ENCODE measurements at regions not wholly inside any gene's neighbourhood (a gene's known extent, or its start where the extent isn't known, plus 50 kb on each side); places are given as distances from the start of the nearest gene placed in this dataset.

GRCh38 chr13:109418111-109418510, 368.3 kb downstream of the IRS2 start:
- no peaks in the 10 kb centered on the region for H3K9me3 ChIP-seq (ENCODE audit: control insufficient read depth in 2 of 2, low read length in 2 of 2)
- no peak overlapping the region for H3K4me3 ChIP-seq (ENCODE audit: low read length in 2 of 2)
- H3K27me3 ChIP-seq (ENCODE audit: control insufficient read depth in 2 of 2, insufficient read depth in 2 of 2, low read length in 2 of 2): no peaks in the 10 kb centered on the region
- H3K4me1 ChIP-seq (ENCODE audit: control insufficient read depth in 2 of 2, insufficient read depth in 2 of 2, low read length in 2 of 2): no peaks in the 10 kb centered on the region
- no peak overlapping the region for H3K27ac ChIP-seq (ENCODE audit: low read depth in 2 of 2, low read length in 2 of 2)
- H3K9ac ChIP-seq (ENCODE audit: low read depth in 1 of 2, low read length in 2 of 2): no peak overlapping the region
- no peaks in the 10 kb centered on the region for H3K36me3 ChIP-seq (ENCODE audit: control insufficient read depth in 2 of 2, insufficient read depth in 2 of 2, low read length in 2 of 2)

GRCh38 chr13:109416001-109416400, 370.4 kb downstream of the IRS2 start:
- no peaks in the 10 kb centered on the region for H3K27me3 ChIP-seq (ENCODE audit: control insufficient read depth in 2 of 2, insufficient read depth in 2 of 2, low read length in 2 of 2)
- no peak overlapping the region for H3K4me3 ChIP-seq (ENCODE audit: low read length in 2 of 2)
- H3K9me3 ChIP-seq (ENCODE audit: control insufficient read depth in 2 of 2, low read length in 2 of 2): no peaks in the 10 kb centered on the region

GRCh38 chr13:109415057-109415456, 371.3 kb downstream of the IRS2 start:
- no peaks in the 10 kb centered on the region for H3K9me3 ChIP-seq (ENCODE audit: control insufficient read depth in 2 of 2, low read length in 2 of 2)

More at GRCh38 chr13:109416001-109416400, 370.4 kb downstream of the IRS2 start:
- no peaks in the 10 kb centered on the region for H3K36me3 ChIP-seq (ENCODE audit: control insufficient read depth in 2 of 2, insufficient read depth in 2 of 2, low read length in 2 of 2)
- H3K4me1 ChIP-seq (ENCODE audit: control insufficient read depth in 2 of 2, insufficient read depth in 2 of 2, low read length in 2 of 2): no peaks in the 10 kb centered on the region
- H3K27ac ChIP-seq (ENCODE audit: low read depth in 2 of 2, low read length in 2 of 2): no peak overlapping the region
- no peak overlapping the region for H3K9ac ChIP-seq (ENCODE audit: low read depth in 1 of 2, low read length in 2 of 2)

GRCh38 chr13:109412283-109412901, 374.0 kb downstream of the IRS2 start:
- Histone ChIP-seq H3K4me3 (ENCODE audit: low read length in 2 of 2) (peak overlapping the region in 1 of 2 donors; percentile 32), H3K9ac (ENCODE audit: low read depth in 1 of 2, low read length in 2 of 2) (no peak overlapping the region), H3K9me3 (ENCODE audit: control insufficient read depth in 2 of 2, low read length in 2 of 2) (no peaks in the 10 kb centered on the region), H3K36me3 (ENCODE audit: control insufficient read depth in 2 of 2, insufficient read depth in 2 of 2, low read length in 2 of 2) (no peaks in the 10 kb centered on the region), H3K4me1 (ENCODE audit: control insufficient read depth in 2 of 2, insufficient read depth in 2 of 2, low read length in 2 of 2) (no peaks in the 10 kb centered on the region), H3K27me3 (ENCODE audit: control insufficient read depth in 2 of 2, insufficient read depth in 2 of 2, low read length in 2 of 2) (no peaks in the 10 kb centered on the region), H3K27ac (ENCODE audit: low read depth in 2 of 2, low read length in 2 of 2) (no peak overlapping the region)

More at GRCh38 chr13:109415057-109415456, 371.3 kb downstream of the IRS2 start:
- no peak overlapping the region for H3K4me3 ChIP-seq (ENCODE audit: low read length in 2 of 2)
- H3K36me3 ChIP-seq (ENCODE audit: control insufficient read depth in 2 of 2, insufficient read depth in 2 of 2, low read length in 2 of 2): no peaks in the 10 kb centered on the region
- no peaks in the 10 kb centered on the region for H3K27me3 ChIP-seq (ENCODE audit: control insufficient read depth in 2 of 2, insufficient read depth in 2 of 2, low read length in 2 of 2)
- no peak overlapping the region for H3K9ac ChIP-seq (ENCODE audit: low read depth in 1 of 2, low read length in 2 of 2)
- H3K4me1 ChIP-seq (ENCODE audit: control insufficient read depth in 2 of 2, insufficient read depth in 2 of 2, low read length in 2 of 2): no peaks in the 10 kb centered on the region
- no peak overlapping the region for H3K27ac ChIP-seq (ENCODE audit: low read depth in 2 of 2, low read length in 2 of 2)

- Histone ChIP-seq H3K4me3 (ENCODE audit: low read length in 2 of 2) (no peak overlapping the region), H3K27ac (ENCODE audit: low read depth in 2 of 2, low read length in 2 of 2) (no peak overlapping the region), H3K9ac (ENCODE audit: low read depth in 1 of 2, low read length in 2 of 2) (no peak overlapping the region), H3K27me3 (ENCODE audit: control insufficient read depth in 2 of 2, insufficient read depth in 2 of 2, low read length in 2 of 2) (no peaks in the 10 kb centered on the region), H3K4me1 (ENCODE audit: control insufficient read depth in 2 of 2, insufficient read depth in 2 of 2, low read length in 2 of 2) (no peaks in the 10 kb centered on the region), H3K36me3 (ENCODE audit: control insufficient read depth in 2 of 2, insufficient read depth in 2 of 2, low read length in 2 of 2) (no peaks in the 10 kb centered on the region), H3K9me3 (ENCODE audit: control insufficient read depth in 2 of 2, low read length in 2 of 2) (no peaks in the 10 kb centered on the region)
These were observed 375.5 kb downstream of the IRS2 start for GRCh38 chr13:109410868-109411267.

DNA sequence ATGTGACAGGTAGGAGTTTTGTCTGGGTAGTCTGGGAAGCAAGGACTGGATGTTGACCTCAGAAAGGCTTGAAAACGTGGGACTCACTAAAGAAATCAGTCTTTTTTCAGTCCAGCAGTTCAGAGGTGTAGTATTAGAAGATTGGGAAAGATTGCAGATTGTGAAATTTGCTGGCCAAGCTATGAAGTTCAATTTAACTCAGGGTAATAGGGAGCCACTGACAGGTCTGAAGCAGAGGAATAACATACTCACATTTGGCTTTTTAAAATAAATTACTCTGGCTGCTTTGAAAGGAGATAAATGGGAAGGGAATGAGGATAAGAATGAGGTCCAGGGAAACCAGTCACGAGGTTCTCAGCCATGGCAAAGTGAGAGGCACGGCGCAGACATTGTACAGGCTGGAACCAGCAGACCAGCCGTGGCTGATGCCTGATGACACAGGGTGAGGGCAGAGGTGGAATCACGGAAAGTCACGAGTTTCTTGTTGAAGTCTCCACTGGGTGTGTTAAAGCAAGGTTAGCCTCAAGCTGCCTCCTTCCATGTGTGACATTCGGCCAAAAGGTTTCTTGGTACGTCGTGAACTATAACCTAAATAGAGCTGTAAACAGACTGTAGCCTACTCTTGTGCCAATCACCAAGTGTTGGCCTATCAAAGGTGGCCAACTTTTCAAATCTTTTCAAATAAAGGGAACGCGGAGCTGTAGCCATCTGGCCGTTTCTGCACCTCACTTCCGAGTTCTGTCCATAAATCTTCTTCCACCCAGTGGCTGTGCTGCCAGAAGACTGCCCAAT, 377.6 kb downstream of the IRS2 start:
- H3K9ac ChIP-seq (ENCODE audit: low read depth in 1 of 2, low read length in 2 of 2): no peak overlapping the region

DNA sequence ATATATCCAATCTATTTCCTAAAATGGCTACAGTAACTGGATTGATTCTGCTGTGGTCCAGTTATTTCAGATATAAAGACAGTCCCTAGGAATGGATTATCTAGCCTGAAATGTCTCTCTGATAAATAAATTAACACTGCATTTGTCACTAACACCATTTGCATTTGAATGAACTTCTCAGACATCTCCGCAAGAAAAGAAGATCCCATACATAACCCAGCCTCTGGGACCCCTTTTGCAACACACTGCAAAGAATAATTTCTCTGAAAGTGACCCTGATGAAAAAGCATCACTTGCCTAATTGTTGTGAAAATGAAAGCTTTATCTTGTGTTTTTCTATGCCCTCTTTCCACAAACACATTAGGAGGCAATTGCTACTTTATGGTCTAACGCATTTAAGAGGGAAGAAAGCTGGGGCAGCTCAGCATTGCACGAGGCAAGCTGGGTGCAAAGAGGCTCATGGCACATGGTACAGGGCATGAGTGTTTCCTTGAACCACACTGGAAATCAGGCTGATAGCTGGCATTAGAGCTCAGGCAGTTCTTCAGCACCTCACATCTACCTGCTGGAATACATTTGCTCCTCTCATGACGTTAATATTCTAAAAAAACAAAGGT, 379.9 kb downstream of the IRS2 start:
- Histone ChIP-seq H3K9me3 (ENCODE audit: control insufficient read depth in 2 of 2, low read length in 2 of 2) (no peaks in the 10 kb centered on the region), H3K27me3 (ENCODE audit: control insufficient read depth in 2 of 2, insufficient read depth in 2 of 2, low read length in 2 of 2) (no peaks in the 10 kb centered on the region), H3K36me3 (ENCODE audit: control insufficient read depth in 2 of 2, insufficient read depth in 2 of 2, low read length in 2 of 2) (no peaks in the 10 kb centered on the region), H3K27ac (ENCODE audit: low read depth in 2 of 2, low read length in 2 of 2) (no peak overlapping the region), H3K4me1 (ENCODE audit: control insufficient read depth in 2 of 2, insufficient read depth in 2 of 2, low read length in 2 of 2) (no peaks in the 10 kb centered on the region), H3K9ac (ENCODE audit: low read depth in 1 of 2, low read length in 2 of 2) (no peak overlapping the region), H3K4me3 (ENCODE audit: low read length in 2 of 2) (no peak overlapping the region)

More for the DNA sequence above, 377.6 kb downstream of the IRS2 start:
- Histone ChIP-seq H3K27ac (ENCODE audit: low read depth in 2 of 2, low read length in 2 of 2) (no peak overlapping the region), H3K4me1 (ENCODE audit: control insufficient read depth in 2 of 2, insufficient read depth in 2 of 2, low read length in 2 of 2) (no peaks in the 10 kb centered on the region), H3K4me3 (ENCODE audit: low read length in 2 of 2) (no peak overlapping the region), H3K9me3 (ENCODE audit: control insufficient read depth in 2 of 2, low read length in 2 of 2) (no peaks in the 10 kb centered on the region), H3K36me3 (ENCODE audit: control insufficient read depth in 2 of 2, insufficient read depth in 2 of 2, low read length in 2 of 2) (no peaks in the 10 kb centered on the region), H3K27me3 (ENCODE audit: control insufficient read depth in 2 of 2, insufficient read depth in 2 of 2, low read length in 2 of 2) (no peaks in the 10 kb centered on the region)

- Histone ChIP-seq H3K9me3 (ENCODE audit: control insufficient read depth in 2 of 2, low read length in 2 of 2) (no peaks in the 10 kb centered on the region), H3K27me3 (ENCODE audit: control insufficient read depth in 2 of 2, insufficient read depth in 2 of 2, low read length in 2 of 2) (no peaks in the 10 kb centered on the region), H3K4me1 (ENCODE audit: control insufficient read depth in 2 of 2, insufficient read depth in 2 of 2, low read length in 2 of 2) (no peaks in the 10 kb centered on the region), H3K9ac (ENCODE audit: low read depth in 1 of 2, low read length in 2 of 2) (no peak overlapping the region), H3K36me3 (ENCODE audit: control insufficient read depth in 2 of 2, insufficient read depth in 2 of 2, low read length in 2 of 2) (no peaks in the 10 kb centered on the region), H3K27ac (ENCODE audit: low read depth in 2 of 2, low read length in 2 of 2) (no peak overlapping the region), H3K4me3 (ENCODE audit: low read length in 2 of 2) (no peak overlapping the region)
These were observed 383.4 kb downstream of the IRS2 start for GRCh38 chr13:109403012-109403421.

DNA sequence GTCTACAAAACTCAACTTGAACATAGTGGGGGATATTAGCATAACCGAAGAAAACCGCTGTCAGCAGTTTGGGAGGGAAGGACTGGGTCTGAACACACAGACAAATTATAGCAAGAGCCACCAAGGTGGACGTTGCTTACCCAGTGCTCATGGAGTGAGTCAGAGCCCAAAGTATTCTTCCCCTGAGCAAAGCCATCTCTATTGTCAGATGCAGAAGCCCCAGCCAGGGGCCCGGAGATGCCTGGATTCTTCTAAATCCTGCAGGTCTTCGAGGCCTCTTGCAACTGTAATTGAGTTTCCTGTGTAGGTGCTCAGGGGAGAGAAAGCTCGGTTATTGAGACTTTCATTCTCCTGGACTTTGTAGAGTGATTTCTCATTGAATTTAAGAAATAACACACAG, 384.5 kb downstream of the IRS2 start:
- no peak overlapping the region for H3K9ac ChIP-seq (ENCODE audit: low read depth in 1 of 2, low read length in 2 of 2)
- H3K27ac ChIP-seq (ENCODE audit: low read depth in 2 of 2, low read length in 2 of 2): no peak overlapping the region
- H3K36me3 ChIP-seq (ENCODE audit: control insufficient read depth in 2 of 2, insufficient read depth in 2 of 2, low read length in 2 of 2): no peaks in the 10 kb centered on the region
- no peaks in the 10 kb centered on the region for H3K4me1 ChIP-seq (ENCODE audit: control insufficient read depth in 2 of 2, insufficient read depth in 2 of 2, low read length in 2 of 2)
- H3K4me3 ChIP-seq (ENCODE audit: low read length in 2 of 2): no peak overlapping the region
- H3K9me3 ChIP-seq (ENCODE audit: control insufficient read depth in 2 of 2, low read length in 2 of 2): no peaks in the 10 kb centered on the region
- no peaks in the 10 kb centered on the region for H3K27me3 ChIP-seq (ENCODE audit: control insufficient read depth in 2 of 2, insufficient read depth in 2 of 2, low read length in 2 of 2)

DNA sequence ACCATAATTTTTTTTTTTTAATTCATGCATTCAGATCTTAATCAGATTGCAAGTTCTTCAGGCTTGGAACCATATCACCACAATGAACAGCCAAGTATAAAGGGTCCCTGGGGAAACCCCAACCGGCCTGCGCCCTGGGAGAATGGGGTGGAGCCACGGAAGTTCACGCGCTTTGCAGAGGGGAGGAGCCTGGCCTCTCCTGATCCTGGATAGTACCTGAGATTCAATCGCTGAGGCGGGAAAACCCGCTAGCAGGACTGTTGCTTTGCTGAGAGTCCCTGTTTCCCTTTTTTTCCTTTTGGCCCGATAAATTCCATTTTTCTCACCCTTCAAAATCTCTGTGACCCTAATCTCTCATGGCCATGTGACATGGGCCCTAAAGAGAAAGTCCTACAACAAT, 385.1 kb downstream of the IRS2 start:
- H3K27me3 ChIP-seq (ENCODE audit: control insufficient read depth in 2 of 2, insufficient read depth in 2 of 2, low read length in 2 of 2): no peaks in the 10 kb centered on the region
- H3K4me3 ChIP-seq (ENCODE audit: low read length in 2 of 2): no peak overlapping the region
- no peaks in the 10 kb centered on the region for H3K36me3 ChIP-seq (ENCODE audit: control insufficient read depth in 2 of 2, insufficient read depth in 2 of 2, low read length in 2 of 2)
- no peaks in the 10 kb centered on the region for H3K4me1 ChIP-seq (ENCODE audit: control insufficient read depth in 2 of 2, insufficient read depth in 2 of 2, low read length in 2 of 2)
- no peaks in the 10 kb centered on the region for H3K9me3 ChIP-seq (ENCODE audit: control insufficient read depth in 2 of 2, low read length in 2 of 2)
- H3K27ac ChIP-seq (ENCODE audit: low read depth in 2 of 2, low read length in 2 of 2): no peak overlapping the region
- H3K9ac ChIP-seq (ENCODE audit: low read depth in 1 of 2, low read length in 2 of 2): no peak overlapping the region
